GM12878 (cell line): ENCODE measurements at regions not wholly inside any gene's neighbourhood (a gene's known extent, or its start where the extent isn't known, plus 50 kb on each side); places are given as distances from the start of the nearest gene placed in this dataset.

Experiments used
- ATAC-seq: fragments of 200-7000 bp; cut with Tn5 transposase; 3 replicates; pipeline ENCODE4 v1.9.1; 2020; ENCODE audit warnings: mild to moderate bottlenecking, moderate library complexity
- BruUV-seq: library from RNA; stranded (reverse); fragments of 400-500 nt; replicated peaks from 2 replicates; lab custom pipeline; 2021; lab: Mats Ljungman, UMichigan
- CTCF ChIA-PET: fragments of 300-600 bp; sonication (Branson Sonifier 250); formaldehyde crosslinking; extraction: SDS; loops from one replicate; lab custom pipeline; 2021; ENCODE audit warnings: inconsistent platforms; lab: Yijun Ruan, JAX
- POLR2A ChIA-PET: fragments of 350-600 bp; formaldehyde crosslinking; extraction: SDS; loops from one replicate; lab custom pipeline; 2021; ENCODE audit warnings: inconsistent platforms; lab: Charles Lee
- RAD21 ChIA-PET: fragments of 300-600 bp; sonication (Branson Sonifier 250); formaldehyde crosslinking; loops from one replicate; lab custom pipeline; 2023; ENCODE audit warnings: antibody characterized with exemption; ENCODE audit not compliant: unreplicated experiment; lab: Charles Lee
- SMC1A ChIA-PET: fragments of 300-600 bp; sonication (Branson Sonifier 250); formaldehyde crosslinking; loops from one replicate; lab custom pipeline; 2023; ENCODE audit not compliant: unreplicated experiment, uncharacterized antibody; lab: Charles Lee
- DNase-seq: peaks from one replicate; pipeline ENCODE4 v3.0.0-alpha.2; 2011; ENCODE audit warnings: low read depth, low spot score
- FAIRE-seq: peaks from 3 replicates; lab custom pipeline; 2011; peaks lifted over from hg19 to GRCh38; lab: Jason Lieb, UNC
- H2AFZ ChIP-seq: 2 replicates; pipeline ENCODE4 v1.6.0; 2011; ENCODE audit warnings: low read depth, low read length, control low read depth; ENCODE audit not compliant: control insufficient read depth
- H3K27ac ChIP-seq: 2 replicates; pipeline ENCODE4 v1.5.1; 2011; ENCODE audit warnings: control low read depth; ENCODE audit not compliant: control insufficient read depth, insufficient read depth
- H3K27me3 ChIP-seq, 2 experiments: replicated peaks in 1 of 2; 2 replicates each; pipeline versions ENCODE4 v1.6.0 to v1.6.1; 2011; ENCODE audit warnings: low read length in 1 of 2; ENCODE audit not compliant: control insufficient read depth in 2 of 2, insufficient read depth in 2 of 2
- H3K36me3 ChIP-seq, 2 experiments: 2 replicates each; pipeline ENCODE4 v1.5.1; 2011; ENCODE audit warnings: low read length in 1 of 2; ENCODE audit not compliant: control insufficient read depth in 2 of 2, insufficient read depth in 2 of 2
- H3K4me1 ChIP-seq: 2 replicates; pipeline ENCODE4 v1.6.1; 2011; ENCODE audit warnings: mild to moderate bottlenecking, low read length, moderate library complexity, mixed read lengths; ENCODE audit not compliant: control insufficient read depth, insufficient read depth
- H3K4me2 ChIP-seq: 2 replicates; pipeline ENCODE4 v1.6.0; 2011; ENCODE audit warnings: control low read depth; ENCODE audit not compliant: control insufficient read depth, insufficient read depth
- H3K4me3 ChIP-seq: fragments of 200-600 bp; sonication (generic); 2 replicates; pipeline ENCODE4 v1.5.1; 2016
- H3K79me2 ChIP-seq: 2 replicates; pipeline ENCODE4 v1.6.0; 2011; ENCODE audit warnings: low read length; ENCODE audit not compliant: control insufficient read depth, insufficient read depth
- H3K9ac ChIP-seq: 2 replicates; pipeline ENCODE4 v1.8.0; 2011; ENCODE audit warnings: low read length, control low read depth, mixed read lengths; ENCODE audit not compliant: control insufficient read depth, insufficient read depth
- H3K9me3 ChIP-seq: replicated peaks from 3 replicates; pipeline ENCODE4 v1.5.1; 2011; ENCODE audit warnings: mild to moderate bottlenecking, low read length; ENCODE audit not compliant: control insufficient read depth, insufficient read depth
- H4K20me1 ChIP-seq: 2 replicates; pipeline ENCODE4 v1.6.0; 2011; ENCODE audit not compliant: control insufficient read depth, insufficient read depth
- FOXM1 ChIP-seq: IDR thresholded peaks from 2 replicates; pipeline ENCODE4 v1.6.1; 2012; ENCODE audit warnings: low read depth, mild to moderate bottlenecking, inconsistent platforms, low read length, moderate library complexity
- JUNB ChIP-seq: IDR thresholded peaks from 2 replicates; pipeline ENCODE4 v1.6.1; 2016; ENCODE audit warnings: antibody characterized with exemption, mild to moderate bottlenecking
- KAT2A ChIP-seq: conservative IDR thresholded peaks from 2 replicates; pipeline ENCODE4 v1.6.1; 2011; ENCODE audit warnings: low read depth, low read length; ENCODE audit not compliant: control insufficient read depth
- NFXL1 ChIP-seq: fragments of 450-650 bp; IDR thresholded peaks from 2 replicates; pipeline ENCODE4 v1.6.1; 2017; ENCODE audit warnings: antibody characterized with exemption, mild to moderate bottlenecking, borderline replicate concordance
- POU2F2 ChIP-seq: IDR thresholded peaks from 3 replicates; pipeline ENCODE4 v1.6.1; 2011; ENCODE audit warnings: low read depth, mild to moderate bottlenecking, low read length, borderline replicate concordance
- RAD51 ChIP-seq: fragments of 450-650 bp; IDR thresholded peaks from 2 replicates; pipeline ENCODE4 v1.6.1; 2016; ENCODE audit warnings: moderate library complexity, mild to moderate bottlenecking, inconsistent platforms
- RCOR1 ChIP-seq: conservative IDR thresholded peaks from 2 replicates; pipeline ENCODE4 v1.6.1; 2012; ENCODE audit warnings: low read depth, low read length, improper control_type of control experiment
- RELB ChIP-seq: fragments of 450-650 bp; IDR thresholded peaks from 2 replicates; pipeline ENCODE4 v1.6.1; 2017; ENCODE audit warnings: low read depth, mild to moderate bottlenecking, moderate library complexity
- REST ChIP-seq: IDR thresholded peaks from 2 replicates; pipeline ENCODE4 v1.6.1; 2012; ENCODE audit warnings: mild to moderate bottlenecking, low read depth, low read length
- ZBTB11 ChIP-seq: fragments of 450-650 bp; formaldehyde crosslinking; IDR thresholded peaks from 2 replicates; pipeline ENCODE4 v1.5.0; 2022; ENCODE audit warnings: mild to moderate bottlenecking, missing genetic modification characterization
- WGBS: methylation state at CpG from one replicate; pipeline ENCODE4 v1.1.6; 2016; ENCODE audit warnings: low lambda C conversion rate; ENCODE audit not compliant: insufficient replicate concordance, insufficient coverage; ENCODE audit errors: missing lambda C conversion rate; 5-methylcytosine and 5-hydroxymethylcytosine counted together
- in situ Hi-C: fragments of 300-500 bp; cut with MboI; formaldehyde crosslinking; loops from 9 replicates; pipeline ENCODE4 v1.14.3; 2018; ENCODE audit warnings: mixed read lengths
- intact Hi-C: fragments of 100-400 bp; cut with micrococcal nuclease; formaldehyde crosslinking; loops from one replicate; pipeline ENCODE4 v1.14.2; 2022; ENCODE audit not compliant: unreplicated experiment
- TF ChIP-seq, protein P1 (sequence below): IDR thresholded peaks from 2 replicates; pipeline ENCODE4 v1.6.1; 2012; ENCODE audit warnings: low read depth, low read length, improper control_type of control experiment
- TF ChIP-seq, protein P2 (sequence below): IDR thresholded peaks from 2 replicates; pipeline ENCODE4 v1.6.1; 2011; ENCODE audit warnings: low read depth, low read length, improper control_type of control experiment, borderline replicate concordance

DNA sequence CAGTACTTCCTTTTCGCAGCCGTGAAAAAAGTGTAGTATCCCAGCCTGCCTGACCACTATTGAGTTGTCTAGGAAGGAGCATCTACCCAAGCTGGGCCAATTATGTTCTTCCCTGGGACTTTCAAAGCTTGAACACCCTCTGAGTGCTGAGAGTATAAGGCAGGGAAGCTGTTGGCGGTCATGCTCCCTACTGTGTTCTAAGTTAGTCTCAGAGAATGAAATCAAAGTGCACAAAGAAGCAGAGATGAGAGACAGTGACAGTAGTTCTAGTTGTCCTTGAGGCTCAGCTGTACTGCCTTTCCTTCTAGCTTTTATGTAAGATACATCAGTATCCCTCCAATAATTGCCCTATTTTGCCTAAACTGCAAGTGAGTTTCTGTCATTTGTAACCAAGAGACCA is 427.1 kb upstream of the SEL1L start:
- no peaks in the 10 kb centered on the region for H3K27me3 ChIP-seq
- H3K4me1 ChIP-seq = no peaks in the 10 kb centered on the region
- no peak overlapping the region for H3K4me2 ChIP-seq
- TF ChIP-seq, protein P1, sequence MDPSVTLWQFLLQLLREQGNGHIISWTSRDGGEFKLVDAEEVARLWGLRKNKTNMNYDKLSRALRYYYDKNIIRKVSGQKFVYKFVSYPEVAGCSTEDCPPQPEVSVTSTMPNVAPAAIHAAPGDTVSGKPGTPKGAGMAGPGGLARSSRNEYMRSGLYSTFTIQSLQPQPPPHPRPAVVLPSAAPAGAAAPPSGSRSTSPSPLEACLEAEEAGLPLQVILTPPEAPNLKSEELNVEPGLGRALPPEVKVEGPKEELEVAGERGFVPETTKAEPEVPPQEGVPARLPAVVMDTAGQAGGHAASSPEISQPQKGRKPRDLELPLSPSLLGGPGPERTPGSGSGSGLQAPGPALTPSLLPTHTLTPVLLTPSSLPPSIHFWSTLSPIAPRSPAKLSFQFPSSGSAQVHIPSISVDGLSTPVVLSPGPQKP = no peak
- TF ChIP-seq NFXL1 (no peak), FOXM1 (no peak), RCOR1 (no peak), ZBTB11 (CRISPR knock-in tag) (no peak), JUNB (no peak), RAD51 (no peak), RELB (no peak), REST (no peak), POU2F2 (no peak), KAT2A (no peak)
- TF ChIP-seq, protein P2, sequence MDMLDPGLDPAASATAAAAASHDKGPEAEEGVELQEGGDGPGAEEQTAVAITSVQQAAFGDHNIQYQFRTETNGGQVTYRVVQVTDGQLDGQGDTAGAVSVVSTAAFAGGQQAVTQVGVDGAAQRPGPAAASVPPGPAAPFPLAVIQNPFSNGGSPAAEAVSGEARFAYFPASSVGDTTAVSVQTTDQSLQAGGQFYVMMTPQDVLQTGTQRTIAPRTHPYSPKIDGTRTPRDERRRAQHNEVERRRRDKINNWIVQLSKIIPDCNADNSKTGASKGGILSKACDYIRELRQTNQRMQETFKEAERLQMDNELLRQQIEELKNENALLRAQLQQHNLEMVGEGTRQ = no peak
- no peaks in the 10 kb centered on the region for H3K79me2 ChIP-seq
- no peaks in the 10 kb centered on the region for H3K36me3 ChIP-seq
- intact Hi-C loops (no loop called here), in situ Hi-C loops (no loop called here)
- SMC1A ChIA-PET = no interaction called here
- ATAC-seq (no peak), DNase-seq (no peak), FAIRE-seq (no peak)
- H4K20me1 ChIP-seq = no peaks in the 10 kb centered on the region
- WGBS = 69% methylated on average over 3 of the region's 3 CpGs
- no peak overlapping the region for H2AFZ ChIP-seq
- CTCF ChIA-PET = no interaction called here
- POLR2A ChIA-PET = no interaction called here
- no peak overlapping the region for H3K4me3 ChIP-seq
- H3K9ac ChIP-seq = no peak overlapping the region
- no peaks in the 10 kb centered on the region for H3K9me3 ChIP-seq
- no TSS peak for BruUV-seq
- RAD21 ChIA-PET = interaction anchor here (0.7 kb wide), 1 partner anchor 11 kb away, joined by 3 read pairs; no protein-coding TSS in a partner anchor
- no peak overlapping the region for H3K27ac ChIP-seq
